Neural cell (in vitro differentiated cells): ENCODE measurements at regions not wholly inside any gene's neighbourhood (a gene's known extent, or its start where the extent isn't known, plus 50 kb on each side); places are given as distances from the start of the nearest gene placed in this dataset.
"Not testable (repeated sequence)": the region's sequence is repeated elsewhere in the genome, so short reads cannot be mapped to it uniquely, and the experiment has no call there.

Experiments used
- H2AFZ ChIP-seq: fragments of 200-600, 300-800 bp; sonication (generic), shearing (Covaris generic); 2 replicates; pipeline ENCODE4 v1.6.0; 2014; ENCODE audit warnings: low read depth, mild to moderate bottlenecking, antibody characterized with exemption, low read length, moderate library complexity
- H3F3A ChIP-seq: fragments of 200-600 bp; shearing (Covaris generic); 2 replicates; pipeline ENCODE4 v1.6.1; 2016; ENCODE audit warnings: mild to moderate bottlenecking, moderate library complexity, mixed read lengths, antibody characterized with exemption, low read length; ENCODE audit not compliant: insufficient read depth, poor library complexity, severe bottlenecking
- H3K27ac ChIP-seq: fragments of 200-600, 300-800 bp; sonication (generic), shearing (Covaris generic); 2 replicates; pipeline ENCODE4 v1.5.1; 2014; ENCODE audit warnings: mild to moderate bottlenecking, low read length, moderate library complexity
- H3K27me3 ChIP-seq: fragments of 300-800, 200-600 bp; sonication (generic), shearing (Covaris generic); 2 replicates; pipeline ENCODE4 v1.6.0; 2014; ENCODE audit warnings: mild to moderate bottlenecking, low read depth, low read length, moderate library complexity; ENCODE audit not compliant: insufficient read depth
- H3K36me3 ChIP-seq: fragments of 300-800, 200-600 bp; sonication (generic), shearing (Covaris generic); 2 replicates; pipeline ENCODE4 v1.5.1; 2014; ENCODE audit warnings: mild to moderate bottlenecking, antibody characterized with exemption, low read length, moderate library complexity; ENCODE audit not compliant: insufficient read depth
- H3K4me2 ChIP-seq: fragments of 300-800, 200-600 bp; sonication (generic), shearing (Covaris generic); 2 replicates; pipeline ENCODE4 v1.6.0; 2014; ENCODE audit warnings: mild to moderate bottlenecking, low read length
- H3K4me3 ChIP-seq: fragments of 300-800, 200-600 bp; sonication (generic), shearing (Covaris generic); 2 replicates; pipeline ENCODE4 v1.5.1; 2014; ENCODE audit warnings: mild to moderate bottlenecking, low read length, moderate library complexity
- H3K79me2 ChIP-seq: fragments of 200-600 bp; shearing (Covaris generic); replicated peaks from 2 replicates; pipeline ENCODE4 v1.6.0; 2014; ENCODE audit warnings: mild to moderate bottlenecking, low read length, moderate library complexity; ENCODE audit not compliant: insufficient read depth
- H3K9ac ChIP-seq: fragments of 300-800, 200-600 bp; sonication (generic), shearing (Covaris generic); 2 replicates; pipeline ENCODE4 v1.6.1; 2016; ENCODE audit warnings: mild to moderate bottlenecking, low read length, mixed read lengths
- H3K9me2 ChIP-seq: fragments of 200-600 bp; shearing (Covaris generic); 2 replicates; pipeline ENCODE4 v1.6.1; 2016; ENCODE audit warnings: mild to moderate bottlenecking, low read length, mixed read lengths; ENCODE audit not compliant: insufficient read depth
- H3K9me3 ChIP-seq: fragments of 200-600, 300-800 bp; sonication (generic), shearing (Covaris generic); 2 replicates; pipeline ENCODE4 v1.6.1; 2016; ENCODE audit warnings: mild to moderate bottlenecking, mixed run types, low read length, moderate library complexity, mixed read lengths
- H4K20me1 ChIP-seq: fragments of 200-600 bp; shearing (Covaris generic); 2 replicates; pipeline ENCODE4 v1.6.1; 2016; ENCODE audit warnings: mild to moderate bottlenecking, mixed run types; ENCODE audit not compliant: insufficient read depth

DNA sequence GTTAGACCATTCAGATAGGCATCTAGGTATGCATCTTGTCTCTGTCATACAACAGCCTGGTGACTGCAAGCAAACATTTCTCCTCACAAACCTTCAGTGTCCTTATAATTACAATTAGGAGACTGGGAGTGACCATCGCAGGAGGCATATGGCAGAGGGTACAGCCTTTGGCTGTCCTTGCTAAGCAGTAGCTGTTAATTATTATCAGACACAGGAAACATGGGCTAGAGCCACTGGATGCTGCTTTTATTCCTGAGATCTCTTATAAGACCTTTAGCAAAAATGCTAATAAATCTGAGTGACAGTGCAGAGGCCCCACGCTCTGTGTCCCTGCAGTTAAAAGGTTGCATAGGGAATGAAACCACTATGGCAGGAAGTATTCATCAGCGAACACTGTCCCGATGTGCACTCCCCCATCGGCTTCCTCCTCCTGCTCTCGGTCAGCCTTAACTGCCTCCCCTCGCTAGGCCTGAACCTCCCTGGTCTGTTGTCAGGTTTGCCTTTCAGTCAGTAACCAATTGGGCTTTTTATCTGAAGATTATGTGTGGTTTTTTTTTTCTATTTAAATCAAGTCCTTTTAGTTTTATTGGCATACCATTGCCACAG, 92.2 kb downstream of the ARHGAP11B start:
- not testable (repeated sequence) for H3K9ac ChIP-seq, H3K27ac ChIP-seq, H3K79me2 ChIP-seq, H2AFZ ChIP-seq, H4K20me1 ChIP-seq, H3K4me2 ChIP-seq, H3F3A ChIP-seq, H3K36me3 ChIP-seq, H3K4me3 ChIP-seq, H3K9me2 ChIP-seq, H3K9me3 ChIP-seq, H3K27me3 ChIP-seq

DNA sequence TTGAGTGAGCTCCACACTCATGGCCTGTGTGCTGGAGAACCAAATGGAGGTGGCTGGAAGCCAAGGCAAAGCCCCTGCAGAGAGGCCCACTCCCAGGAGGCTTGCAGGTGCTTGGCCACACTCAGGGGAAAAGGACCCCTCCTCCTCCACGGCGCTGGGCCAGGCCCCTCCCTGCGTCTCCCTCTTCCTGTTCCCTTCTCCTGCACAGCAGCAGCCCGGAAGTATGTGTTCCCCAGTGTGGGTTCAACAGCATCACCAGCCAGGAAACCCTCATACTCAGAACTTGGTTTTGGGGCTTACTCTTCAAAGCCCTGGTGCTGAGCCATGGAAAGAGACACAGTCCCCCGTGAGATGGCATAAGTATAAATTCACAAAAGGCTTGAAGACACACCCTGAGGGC, 93.4 kb downstream of the ARHGAP11B start:
- H3F3A ChIP-seq, H3K9me3 ChIP-seq, H3K4me3 ChIP-seq, H4K20me1 ChIP-seq, H3K27me3 ChIP-seq, H3K9ac ChIP-seq, H2AFZ ChIP-seq, H3K27ac ChIP-seq, H3K4me2 ChIP-seq, H3K36me3 ChIP-seq, H3K79me2 ChIP-seq, H3K9me2 ChIP-seq: not testable (repeated sequence)

DNA sequence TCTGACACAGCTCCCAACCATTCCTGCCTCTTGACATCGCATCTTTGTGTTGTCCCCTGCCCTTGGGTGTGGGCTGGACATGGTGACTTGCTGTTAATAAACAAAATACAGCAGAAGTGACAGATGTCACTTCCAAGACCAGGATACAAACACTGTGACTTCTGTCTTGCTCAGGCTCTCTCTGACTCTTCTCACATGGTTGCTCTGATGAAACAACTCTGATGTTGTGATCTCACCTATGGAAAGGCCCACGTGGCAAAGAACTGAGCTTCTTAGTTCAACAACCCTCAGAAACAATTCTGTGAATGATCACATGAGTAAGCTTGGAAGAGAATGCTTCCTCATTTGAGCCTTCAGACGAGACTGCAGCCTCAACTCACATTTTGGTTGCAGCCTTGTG, 94.9 kb downstream of the ARHGAP11B start:
- not testable (repeated sequence) for H3K27ac ChIP-seq, H2AFZ ChIP-seq, H3K4me3 ChIP-seq, H3K9me2 ChIP-seq, H4K20me1 ChIP-seq, H3F3A ChIP-seq, H3K4me2 ChIP-seq, H3K36me3 ChIP-seq, H3K27me3 ChIP-seq, H3K9ac ChIP-seq, H3K79me2 ChIP-seq, H3K9me3 ChIP-seq

DNA sequence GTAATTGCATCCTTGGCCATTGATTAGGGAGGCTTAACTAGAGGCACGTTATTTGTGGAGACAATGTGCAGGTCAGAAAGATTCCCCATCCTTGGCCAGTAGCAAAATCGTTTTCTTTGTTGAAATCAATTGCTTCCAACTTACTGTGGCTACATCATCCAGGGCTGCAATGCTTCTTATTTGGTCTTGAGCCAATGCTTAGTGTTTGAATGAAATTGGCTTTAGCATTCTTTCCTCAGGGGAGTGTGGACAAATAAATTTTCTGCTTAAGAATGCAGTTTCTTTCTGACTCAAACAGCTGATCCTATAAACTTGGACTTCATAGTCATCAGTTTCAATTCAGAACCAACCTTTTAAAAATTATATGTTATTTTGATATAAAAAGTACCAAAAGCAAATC, 95.6 kb downstream of the ARHGAP11B start:
- not testable (repeated sequence) for H2AFZ ChIP-seq, H4K20me1 ChIP-seq, H3K27me3 ChIP-seq

DNA sequence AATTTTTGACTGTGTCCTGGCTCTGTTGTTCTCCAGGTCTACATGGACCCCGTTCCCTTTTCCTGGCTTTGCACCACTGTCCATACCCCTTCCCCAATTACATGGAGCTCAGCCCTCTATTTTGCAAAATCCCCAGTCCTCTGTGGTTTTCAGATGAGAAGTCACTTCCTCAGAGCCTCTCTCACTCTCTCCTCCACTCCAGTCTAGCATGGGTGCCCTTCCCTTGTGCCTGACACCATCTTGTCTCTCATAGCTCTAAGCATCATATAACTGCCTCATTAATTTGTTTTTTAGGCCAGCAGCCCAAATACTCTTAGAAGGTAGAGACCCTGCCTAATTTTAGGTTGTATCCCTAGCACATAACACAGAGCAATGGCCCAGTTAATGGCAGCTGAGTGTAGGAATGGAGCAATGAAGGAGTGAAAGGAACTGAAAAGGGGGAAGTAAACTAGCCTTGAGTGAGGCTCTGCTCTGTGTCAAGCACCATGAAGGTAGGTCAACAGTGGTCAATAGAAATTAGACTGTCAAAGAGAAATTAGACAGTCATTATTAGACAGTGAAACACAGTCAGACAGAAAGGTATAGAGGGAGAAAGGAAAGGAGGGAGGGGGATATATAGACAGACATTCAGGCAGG, 97.7 kb downstream of the ARHGAP11B start:
- not testable (repeated sequence) for H3K9ac ChIP-seq, H4K20me1 ChIP-seq, H2AFZ ChIP-seq

More for the DNA sequence above, 95.6 kb downstream of the ARHGAP11B start:
- not testable (repeated sequence) for H3K79me2 ChIP-seq, H3K4me2 ChIP-seq, H3K9ac ChIP-seq, H3K27ac ChIP-seq, H3K36me3 ChIP-seq, H3K9me2 ChIP-seq, H3K4me3 ChIP-seq, H3K9me3 ChIP-seq, H3F3A ChIP-seq

DNA sequence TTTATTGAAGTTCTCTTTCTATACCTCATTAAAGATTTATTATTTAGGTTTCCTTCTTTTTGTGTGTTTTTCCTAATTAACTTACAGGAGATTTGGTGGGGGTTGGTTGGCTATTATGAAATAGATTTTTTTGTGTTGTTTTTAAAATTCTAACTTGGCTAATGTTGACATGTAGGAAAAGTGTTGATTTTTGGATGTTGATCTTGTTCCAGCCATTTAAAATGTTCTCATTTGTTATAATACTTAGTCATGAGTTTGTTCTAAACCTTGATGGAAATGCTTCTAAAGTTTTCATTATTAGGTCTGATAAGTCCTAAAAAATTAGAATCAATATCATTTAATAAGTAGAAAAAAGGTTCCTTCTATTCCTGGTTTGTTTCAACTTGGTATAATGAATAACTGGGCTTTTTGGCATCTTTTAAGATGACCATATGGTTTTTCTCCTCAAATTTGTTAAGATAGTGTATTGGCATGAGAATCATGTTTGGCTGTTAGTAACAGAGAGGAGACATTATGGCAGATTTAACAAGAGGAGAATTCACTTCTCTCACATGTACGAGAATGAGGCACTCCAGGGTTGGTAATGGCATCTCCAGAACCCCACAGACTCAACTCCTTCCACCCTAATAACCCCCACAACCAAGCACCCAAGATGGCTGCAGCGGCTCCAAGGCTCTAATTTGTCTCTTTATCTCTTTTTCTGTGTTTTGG, 104.1 kb downstream of the ARHGAP11B start:
- not testable (repeated sequence) for H3K27ac ChIP-seq, H2AFZ ChIP-seq, H3K4me2 ChIP-seq, H4K20me1 ChIP-seq, H3K9me2 ChIP-seq, H3K36me3 ChIP-seq, H3K4me3 ChIP-seq, H3F3A ChIP-seq, H3K27me3 ChIP-seq, H3K79me2 ChIP-seq, H3K9me3 ChIP-seq, H3K9ac ChIP-seq

More for the DNA sequence above, 97.7 kb downstream of the ARHGAP11B start:
- not testable (repeated sequence) for H3F3A ChIP-seq, H3K9me2 ChIP-seq, H3K27me3 ChIP-seq, H3K9me3 ChIP-seq, H3K4me3 ChIP-seq, H3K79me2 ChIP-seq, H3K36me3 ChIP-seq, H3K27ac ChIP-seq, H3K4me2 ChIP-seq

DNA sequence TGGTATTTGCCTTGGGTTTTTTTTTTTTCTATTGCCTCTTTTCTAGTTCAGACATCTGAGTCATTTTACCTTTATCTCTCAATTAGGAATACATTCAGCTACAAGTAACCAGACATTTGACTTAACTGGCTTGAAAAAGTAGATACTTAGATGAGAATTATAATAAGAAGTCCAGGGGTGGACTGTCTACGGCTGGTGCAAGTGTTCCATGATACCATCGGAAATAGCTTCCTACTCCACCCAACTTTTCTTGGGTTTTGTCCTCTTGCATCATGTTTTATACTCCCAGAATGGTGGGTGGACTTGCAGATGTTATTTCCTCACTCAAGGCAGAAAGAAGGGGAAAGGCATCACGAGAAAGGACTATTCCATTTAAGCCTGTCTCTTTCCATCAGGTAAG, 104.7 kb downstream of the ARHGAP11B start:
- H3K79me2 ChIP-seq, H3K9ac ChIP-seq, H3K9me2 ChIP-seq, H3K4me3 ChIP-seq, H3K9me3 ChIP-seq, H3K27me3 ChIP-seq, H3K36me3 ChIP-seq, H4K20me1 ChIP-seq, H3K4me2 ChIP-seq, H3F3A ChIP-seq, H3K27ac ChIP-seq, H2AFZ ChIP-seq: not testable (repeated sequence)

DNA sequence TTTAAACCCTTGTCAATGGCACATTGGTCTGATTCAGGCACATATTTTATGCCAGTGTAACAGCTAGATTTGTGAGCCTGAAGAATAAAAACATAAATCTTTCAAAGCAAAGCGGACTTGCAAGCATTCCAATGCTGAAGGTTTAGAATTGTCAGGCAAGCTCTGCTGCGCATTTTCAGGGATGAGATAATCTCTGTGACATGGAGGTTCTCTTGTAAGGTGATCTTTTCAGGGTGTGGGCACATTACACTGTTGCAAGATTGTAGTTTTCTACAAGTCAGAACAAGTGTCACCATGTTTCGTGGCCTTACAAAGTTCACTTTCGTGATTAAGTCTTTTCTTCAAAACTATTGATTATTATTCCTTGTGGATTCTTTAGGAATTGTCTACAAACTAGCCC, 106.2 kb downstream of the ARHGAP11B start:
- not testable (repeated sequence) for H3K9me2 ChIP-seq, H3K27ac ChIP-seq, H4K20me1 ChIP-seq, H2AFZ ChIP-seq, H3K36me3 ChIP-seq, H3K4me3 ChIP-seq, H3K4me2 ChIP-seq, H3F3A ChIP-seq, H3K27me3 ChIP-seq, H3K79me2 ChIP-seq, H3K9me3 ChIP-seq, H3K9ac ChIP-seq
